Cerebellar cortex (tissue), 1 donor: ENCODE measurements at regions not wholly inside any gene's neighbourhood (a gene's known extent, or its start where the extent isn't known, plus 50 kb on each side); places are given as distances from the start of the nearest gene placed in this dataset.
"Not testable (repeated sequence)": the region's sequence is repeated elsewhere in the genome, so short reads cannot be mapped to it uniquely, and the experiment has no call there.

Source experiments
- DNase-seq: peaks from one replicate; pipeline ENCODE4 v3.0.0-alpha.2; 2015; ENCODE audit warnings: low spot score

- no peak for DNase-seq
These were observed 369.2 kb upstream of the NRP1 start for GRCh38 chr10:33703501-33704213.

DNA sequence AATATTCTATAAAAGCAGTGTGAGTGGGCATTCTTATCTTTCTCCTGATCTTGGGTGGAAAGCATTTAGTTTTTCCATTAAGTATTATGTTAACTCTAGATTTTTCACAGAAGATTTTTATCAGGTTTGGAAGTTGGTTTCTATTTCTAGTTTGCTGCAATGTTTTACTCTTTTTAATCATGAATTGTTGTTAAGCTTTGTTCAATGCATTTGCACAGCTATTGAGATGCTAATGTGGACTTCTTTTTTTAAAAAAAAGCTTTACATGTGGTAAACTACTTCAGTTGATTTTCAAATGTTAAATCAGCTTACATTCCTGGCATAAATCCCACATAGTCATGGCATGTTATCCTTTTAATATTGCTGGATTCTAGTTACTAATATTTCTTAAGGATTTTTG is 363.6 kb upstream of the NRP1 start:
- DNase-seq = no peak

GRCh38 chr10:33697016-33697415 is 362.5 kb upstream of the NRP1 start:
- DNase-seq = no peak

- DNase-seq = no peak
These were observed 361.1 kb upstream of the NRP1 start for GRCh38 chr10:33695536-33695935.

- not testable (repeated sequence) for DNase-seq
These were observed 356.1 kb upstream of the NRP1 start for GRCh38 chr10:33690536-33690935.

- DNase-seq = no peak
These were observed 354.0 kb upstream of the NRP1 start for GRCh38 chr10:33688506-33688905.

DNA sequence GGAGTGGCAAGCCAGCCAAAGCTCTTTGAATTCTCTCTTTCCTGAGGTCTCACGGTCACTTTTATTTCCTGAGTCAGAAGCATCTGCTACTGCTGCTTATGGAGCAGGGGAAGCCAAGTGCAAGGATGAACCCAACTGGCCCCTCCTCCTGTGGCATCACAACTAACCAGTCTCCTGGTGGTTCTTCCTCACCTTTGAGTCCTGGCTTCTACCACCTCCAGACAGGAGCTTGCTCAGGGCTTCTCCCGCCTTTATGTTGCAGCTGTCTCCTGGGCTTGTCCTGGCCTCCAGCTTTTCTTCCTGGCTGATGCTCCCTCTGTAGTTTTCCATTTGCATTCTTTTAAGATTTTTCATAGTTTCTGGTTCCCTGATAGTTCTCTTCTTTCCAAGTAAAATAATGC is 349.7 kb upstream of the NRP1 start:
- no peak for DNase-seq

DNA sequence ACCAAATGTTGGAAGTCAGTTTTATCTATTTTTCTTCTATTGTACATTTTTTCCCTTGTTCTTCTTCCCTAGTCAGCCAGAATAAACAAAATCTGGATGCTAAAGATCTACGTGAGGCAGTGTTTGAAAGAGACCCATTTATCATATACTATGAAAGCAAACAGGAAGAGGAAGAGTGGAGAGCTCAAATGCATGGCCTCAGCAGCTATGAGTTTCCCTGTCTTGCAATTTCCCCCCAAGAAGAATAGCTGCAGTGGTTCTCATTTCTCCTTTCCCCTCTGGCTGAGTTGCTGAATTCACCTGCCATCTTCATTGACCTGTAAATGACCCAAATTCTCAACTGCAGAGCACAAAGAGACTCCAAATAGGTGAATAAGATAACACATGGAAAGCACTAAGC is 347.1 kb upstream of the NRP1 start:
- DNase-seq = no peak

GRCh38 chr10:33680036-33680435 is 345.6 kb upstream of the NRP1 start:
- DNase-seq = no peak

GRCh38 chr10:33676606-33677339 is 342.3 kb upstream of the NRP1 start:
- no peak for DNase-seq

- no peak for DNase-seq
These were observed 340.6 kb upstream of the NRP1 start for GRCh38 chr10:33674986-33675599.

DNA sequence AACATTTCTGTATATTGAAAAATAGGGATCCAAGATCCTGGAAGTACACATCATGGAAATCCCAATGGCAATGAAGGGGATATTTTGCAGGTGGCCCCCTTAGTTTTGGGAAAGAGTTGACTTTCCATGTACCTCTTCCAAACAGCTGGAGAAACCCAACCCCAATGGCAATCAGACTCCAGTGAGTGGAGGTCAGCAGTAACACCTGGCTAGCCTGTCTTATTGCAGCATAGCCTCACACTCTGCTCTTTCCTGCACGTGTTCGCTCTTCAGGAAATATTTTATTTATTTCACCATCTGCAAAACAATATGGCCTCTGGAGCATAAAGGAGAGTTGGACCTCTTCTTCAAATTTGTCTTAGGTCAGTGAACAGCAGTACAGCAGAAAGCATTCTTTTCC is 340.0 kb upstream of the NRP1 start:
- no peak for DNase-seq

GRCh38 chr10:33673839-33674415 is 339.5 kb upstream of the NRP1 start:
- no peak for DNase-seq

DNA sequence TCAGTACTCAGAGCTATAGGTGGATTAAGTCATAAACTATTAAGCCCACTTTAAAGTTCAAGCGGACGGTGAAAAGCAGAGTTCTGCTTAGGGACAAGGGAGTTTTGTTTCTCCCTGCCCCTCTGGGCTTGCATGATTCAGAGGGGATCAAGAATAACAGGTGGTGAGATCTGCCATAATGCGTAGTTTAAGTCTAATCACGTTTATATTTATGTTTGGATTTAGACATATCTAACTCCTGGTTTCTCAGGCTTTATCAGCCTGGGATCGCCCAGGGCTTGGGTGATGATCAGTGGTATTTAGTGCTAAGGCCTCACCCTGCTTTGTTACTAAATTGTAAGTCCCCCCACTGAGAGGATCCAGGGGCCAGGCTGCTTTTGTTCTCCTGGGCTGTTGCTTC is 335.4 kb upstream of the NRP1 start:
- no peak for DNase-seq

GRCh38 chr10:33666686-33667480 is 332.4 kb upstream of the NRP1 start:
- DNase-seq = no peak

DNA sequence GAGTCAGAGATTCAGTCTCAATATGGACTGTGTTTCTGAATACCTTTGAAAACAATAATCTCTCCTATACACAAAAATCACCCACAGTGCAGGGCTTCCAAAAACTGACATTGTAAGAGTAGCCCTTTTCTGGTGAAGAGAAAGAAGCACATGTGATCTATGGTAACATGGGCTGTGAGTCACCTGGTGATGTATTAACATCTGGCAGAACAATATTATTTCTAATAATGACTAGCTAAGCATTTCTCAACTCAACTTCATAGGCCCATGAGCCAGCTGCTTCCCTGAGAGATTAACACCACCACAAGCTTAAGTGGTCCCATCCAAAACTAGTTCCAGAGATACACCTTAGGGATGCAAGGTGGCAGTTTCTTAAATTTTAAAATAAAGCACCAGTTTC is 331.0 kb upstream of the NRP1 start:
- no peak for DNase-seq

GRCh38 chr10:33664070-33664469 is 329.6 kb upstream of the NRP1 start:
- no peak for DNase-seq

DNA sequence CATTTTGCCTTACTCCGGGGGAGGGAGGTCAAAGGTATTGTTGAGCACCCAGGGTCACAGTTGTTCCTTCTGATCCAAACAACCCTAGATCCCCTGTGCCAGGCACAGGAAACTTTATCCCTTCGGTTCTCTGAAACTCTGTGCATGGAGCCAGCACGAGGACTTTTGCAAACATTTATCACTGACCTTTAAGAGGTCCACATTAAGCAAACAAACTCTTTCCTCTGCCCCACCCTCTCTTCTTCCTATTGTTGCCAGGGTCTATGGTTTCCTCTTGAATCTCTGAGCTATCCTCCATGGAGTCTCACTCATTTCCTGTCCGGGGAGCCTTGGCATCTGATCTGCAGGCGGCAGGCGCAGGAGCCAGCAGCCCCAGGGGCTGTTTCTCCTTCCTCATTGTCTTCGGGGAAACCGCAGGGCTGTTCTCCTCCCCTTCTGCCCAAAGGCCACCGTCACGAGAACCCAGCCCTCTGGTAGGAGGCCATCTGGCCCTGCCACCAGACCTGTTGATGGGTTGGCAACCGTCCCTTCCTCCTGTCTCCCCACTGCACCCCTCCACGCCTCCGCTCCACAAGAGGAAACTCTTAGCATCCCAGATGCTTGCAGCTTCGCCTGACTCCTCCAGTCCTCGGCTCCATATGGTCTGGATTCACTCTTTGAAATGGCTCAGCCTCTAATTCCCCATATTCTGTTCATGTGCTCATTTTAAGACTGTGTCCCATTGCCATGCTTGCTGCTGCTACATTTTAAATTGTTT is 327.3 kb upstream of the NRP1 start:
- no peak for DNase-seq

DNA sequence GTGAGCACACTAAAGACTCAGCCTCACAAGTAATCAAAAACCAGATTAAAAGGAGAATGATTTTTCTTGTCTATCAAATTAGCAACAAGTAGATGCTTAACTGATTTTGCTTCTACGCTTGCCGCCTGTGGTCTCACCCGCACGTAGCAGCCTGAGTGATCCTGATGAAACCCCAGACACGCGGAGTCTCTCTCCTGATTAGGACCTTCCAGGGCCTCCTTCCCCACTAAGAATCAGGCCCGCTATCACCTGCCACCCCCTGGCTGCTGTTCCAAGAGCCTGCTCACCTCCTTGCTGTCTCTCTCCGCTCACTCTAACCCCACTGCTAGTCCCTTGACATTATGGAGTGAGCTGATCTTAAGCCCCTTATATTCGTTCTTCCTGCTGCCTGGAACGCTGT is 325.9 kb upstream of the NRP1 start:
- DNase-seq = no peak

- DNase-seq = no peak
These were observed 323.4 kb upstream of the NRP1 start for GRCh38 chr10:33657913-33658312.

- no peak for DNase-seq
These were observed 322.9 kb upstream of the NRP1 start for GRCh38 chr10:33657154-33657908.
